Motor neuron (in vitro differentiated cells): ENCODE measurements at regions not wholly inside any gene's neighbourhood (a gene's known extent, or its start where the extent isn't known, plus 50 kb on each side); places are given as distances from the start of the nearest gene placed in this dataset.

Experiments
- ATAC-seq, 8 experiments: fragments of 200-7000 bp; cut with Tn5 transposase; replicated peaks in 6 of 8; 2 replicates each; pipeline ENCODE4 v1.8.0; 2021; ENCODE audit warnings: mild to moderate bottlenecking in 8 of 8, moderate library complexity in 8 of 8
- H3K27ac ChIP-seq, 2 donors: fragments of 250-450 bp; sonication (Bioruptor Pico); 2 replicates each; pipeline ENCODE4 v1.9.0; 2021; ENCODE audit warnings: antibody characterized with exemption in 2 of 2, mild to moderate bottlenecking in 2 of 2, moderate library complexity in 1 of 2
- H3K4me1 ChIP-seq, 2 donors: fragments of 250-450 bp; sonication (Bioruptor Pico); replicated peaks in 1 of 2; 2 replicates each; pipeline ENCODE4 v1.6.1; 2021; ENCODE audit warnings: antibody characterized with exemption in 2 of 2, mild to moderate bottlenecking in 2 of 2, moderate library complexity in 1 of 2
- H3K4me3 ChIP-seq, 5 donors: fragments of 250-450 bp; sonication (Bioruptor Pico); 2 replicates each; pipeline ENCODE4 v1.9.0; 2021; ENCODE audit warnings: antibody characterized with exemption in 5 of 5, mild to moderate bottlenecking in 5 of 5, moderate library complexity in 4 of 5
- whole genome bisulfite sequencing, 10 experiments: fragments of 450-650 bp; shearing (Covaris generic); methylation state at CpG; one replicate each; pipeline ENCODE4 v1.0.0; 2022; 5-methylcytosine and 5-hydroxymethylcytosine counted together
- in situ Hi-C, 9 experiments: fragments of 400-800 bp; cut with MboI; loops; one replicate each; pipeline ENCODE4 v1.15.0; 2021; ENCODE audit warnings: low sequenced_read_pairs in 9 of 9, low pct_unique_long_range_greater_than_20kb in 2 of 9; ENCODE audit not compliant: unreplicated experiment in 9 of 9

GRCh38 chr5:166952048-166952447 lies 1339.4 kb upstream of the WWC1 start:
- in situ Hi-C loops: no loop called here
- H3K4me1 ChIP-seq: peaks cover 2 to 25% of the 10 kb centered on the region in 2 donors
- WGBS, 10 experiments: 0 to 56% (median 28%) methylated on average over 2 to 4 of the region's 4 CpGs; no CpG with 5 or more reads in 2 of the 10 experiments
- H3K4me3 ChIP-seq: no peak overlapping the region
- H3K27ac ChIP-seq: no peak overlapping the region
- ATAC-seq: peak in 5 of 8 experiments; percentile 20 to 90 (median 85)

GRCh38 chr5:166957782-166958181 lies 1333.7 kb upstream of the WWC1 start:
- Histone ChIP-seq H3K4me3 (no peak overlapping the region), H3K4me1 (peaks cover 9 to 19% of the 10 kb centered on the region in 2 donors), H3K27ac (no peak overlapping the region)
- ATAC-seq: peak in 5 of 8 experiments; percentile 32 to 59 (median 49)
- WGBS, 10 experiments: 0 to 83% (median 32%) methylated on average over 1 to 3 of the region's 3 CpGs; no CpG with 5 or more reads in 5 of the 10 experiments
- in situ Hi-C loops: no loop called here

GRCh38 chr5:166959766-166960165 lies 1331.7 kb upstream of the WWC1 start:
- Histone ChIP-seq H3K4me3 (no peak overlapping the region), H3K27ac (no peak overlapping the region), H3K4me1 (peaks cover 9 to 11% of the 10 kb centered on the region in 2 donors)
- no peak for ATAC-seq
- 0 to 100% (median 100%) methylated on average over 1 of the region's 1 CpG; no CpG with 5 or more reads in 5 of the 10 experiments for WGBS, 10 experiments
- in situ Hi-C loops: no loop called here

GRCh38 chr5:166961028-166961427 lies 1330.4 kb upstream of the WWC1 start:
- H3K4me1 ChIP-seq: peaks cover 9 to 12% of the 10 kb centered on the region in 2 donors
- in situ Hi-C loops: no loop called here
- WGBS, 10 experiments: 20 to 100% (median 79%) methylated on average over 1 to 5 of the region's 5 CpGs; no CpG with 5 or more reads in 2 of the 10 experiments
- H3K27ac ChIP-seq: no peak overlapping the region
- no peak overlapping the region for H3K4me3 ChIP-seq
- ATAC-seq: no peak

- in situ Hi-C loops: no loop called here
- 16 to 100% (median 80%) methylated on average over 1 to 4 of the region's 4 CpGs; no CpG with 5 or more reads in 1 of the 10 experiments for WGBS, 10 experiments
- peaks cover 9 to 13% of the 10 kb centered on the region in 2 donors for H3K4me1 ChIP-seq
- no peak overlapping the region for H3K27ac ChIP-seq
- no peak for ATAC-seq
- H3K4me3 ChIP-seq: no peak overlapping the region
Observed at GRCh38 chr5:166961913-166962312, 1329.5 kb upstream of the WWC1 start.

- Histone ChIP-seq H3K27ac (no peak overlapping the region), H3K4me1 (peaks cover 6 to 9% of the 10 kb centered on the region in 2 donors), H3K4me3 (no peak overlapping the region)
- ATAC-seq: no peak
- WGBS, 10 experiments: 20 to 90% (median 53%) methylated on average over 1 to 8 of the region's 8 CpGs; no CpG with 5 or more reads in 5 of the 10 experiments
- in situ Hi-C loops: no loop called here
Observed at GRCh38 chr5:166962461-166962860, 1329.0 kb upstream of the WWC1 start.

GRCh38 chr5:166963596-166963995 lies 1327.8 kb upstream of the WWC1 start:
- Histone ChIP-seq H3K4me1 (peaks cover 0 to 2% of the 10 kb centered on the region in 2 donors), H3K27ac (no peak overlapping the region), H3K4me3 (no peak overlapping the region)
- no peak for ATAC-seq
- in situ Hi-C loops: no loop called here
- 40 to 100% (median 94%) methylated on average over 1 to 2 of the region's 5 CpGs; no CpG with 5 or more reads in 2 of the 10 experiments for WGBS, 10 experiments

- H3K27ac ChIP-seq: peak overlapping the region; percentile 65 to 77
- WGBS, 10 experiments: 10 to 100% (median 54%) methylated on average over 1 to 5 of the region's 7 CpGs; no CpG with 5 or more reads in 2 of the 10 experiments
- ATAC-seq: no peak
- in situ Hi-C loops: no loop called here
- H3K4me3 ChIP-seq: peak overlapping the region; percentile 38 to 52 (median 47)
- H3K4me1 ChIP-seq: peaks cover 21 to 23% of the 10 kb centered on the region in 2 donors
Observed at GRCh38 chr5:166977911-166978422, 1313.5 kb upstream of the WWC1 start.

- H3K27ac ChIP-seq: peak overlapping the region in 1 of 2 donors; percentile 77
- peak overlapping the region; percentile 38 to 52 (median 47) for H3K4me3 ChIP-seq
- in situ Hi-C loops: no loop called here
- ATAC-seq: peak in 6 of 8 experiments; percentile 3 to 15 (median 11)
- 0 to 3% (median 0%) methylated on average over 1 to 11 of the region's 13 CpGs for WGBS, 10 experiments
- H3K4me1 ChIP-seq: peaks cover 25 to 29% of the 10 kb centered on the region in 2 donors
Observed at GRCh38 chr5:166979307-166979895, 1312.0 kb upstream of the WWC1 start.

- Histone ChIP-seq H3K27ac (no peak overlapping the region), H3K4me1 (peaks cover 25 to 29% of the 10 kb centered on the region in 2 donors), H3K4me3 (peak overlapping the region; percentile 38 to 52 (median 47))
- no peak for ATAC-seq
- WGBS, 10 experiments: 0 to 57% (median 14%) methylated on average over 1 of the region's 1 CpG; no CpG with 5 or more reads in 3 of the 10 experiments
- in situ Hi-C loops: no loop called here
Observed at GRCh38 chr5:166980666-166981065, 1310.8 kb upstream of the WWC1 start.

GRCh38 chr5:166982226-166982625 lies 1309.2 kb upstream of the WWC1 start:
- ATAC-seq: no peak
- H3K4me3 ChIP-seq: peak overlapping the region in 1 of 5 donors; percentile 38
- H3K4me1 ChIP-seq: peaks cover 25 to 29% of the 10 kb centered on the region in 2 donors
- in situ Hi-C loops: no loop called here
- H3K27ac ChIP-seq: no peak overlapping the region

- WGBS, 10 experiments: 0 to 80% (median 33%) methylated on average over 1 of the region's 1 CpG; no CpG with 5 or more reads in 3 of the 10 experiments
- H3K4me1 ChIP-seq: peaks cover 12 to 16% of the 10 kb centered on the region in 2 donors
- peak in 1 of 8 experiments; percentile 21 for ATAC-seq
- no peak overlapping the region for H3K27ac ChIP-seq
- no peak overlapping the region for H3K4me3 ChIP-seq
- in situ Hi-C loops: no loop called here
Observed at GRCh38 chr5:166991601-166992000, 1299.8 kb upstream of the WWC1 start.

- 13 to 94% (median 77%) methylated on average over 2 of the region's 2 CpGs for WGBS, 10 experiments
- H3K27ac ChIP-seq: no peak overlapping the region
- in situ Hi-C loops: no loop called here
Observed at GRCh38 chr5:166992108-166992507, 1299.3 kb upstream of the WWC1 start.

More at GRCh38 chr5:166992108-166992507, 1299.3 kb upstream of the WWC1 start:
- no peak for ATAC-seq
- H3K4me1 ChIP-seq: peaks cover 12 to 16% of the 10 kb centered on the region in 2 donors
- no peak overlapping the region for H3K4me3 ChIP-seq
